Liver (tissue), 3 donors: ENCODE measurements at regions not wholly inside any gene's neighbourhood (a gene's known extent, or its start where the extent isn't known, plus 50 kb on each side); places are given as distances from the start of the nearest gene placed in this dataset.

ENCODE experiments used
- ATF3 ChIP-seq: IDR thresholded peaks from 2 replicates; pipeline ENCODE4 v1.6.1; 2016; ENCODE audit warnings: antibody characterized with exemption
- CTCF ChIP-seq: fragments of 150-350 bp; IDR thresholded peaks from 2 replicates; pipeline ENCODE4 v1.5.1; 2017; ENCODE audit warnings: improper control_type of control experiment, low read depth, low read length; ENCODE audit not compliant: missing input control
- EGR1 ChIP-seq, 2 donors: IDR thresholded peaks; 2 replicates each; pipeline ENCODE4 v1.6.1; 2016 to 2018; ENCODE audit warnings: antibody characterized with exemption in 2 of 2, low read depth in 2 of 2
- GABPA ChIP-seq, 2 donors: IDR thresholded peaks in 1 of 2; conservative IDR thresholded peaks in 1 of 2; 2 replicates each; pipeline ENCODE4 v1.6.1; 2016; ENCODE audit warnings: antibody characterized with exemption in 2 of 2, mild to moderate bottlenecking in 1 of 2, moderate library complexity in 1 of 2
- JUND ChIP-seq, 2 donors: IDR thresholded peaks; 2 replicates each; pipeline ENCODE4 v1.6.1; 2016; ENCODE audit warnings: antibody characterized with exemption in 2 of 2
- MAX ChIP-seq: IDR thresholded peaks from 2 replicates; pipeline ENCODE4 v1.6.1; 2016; ENCODE audit warnings: antibody characterized with exemption
- RAD21 ChIP-seq, 2 donors: IDR thresholded peaks; 2 replicates each; pipeline ENCODE4 v1.6.1; 2016; ENCODE audit warnings: antibody characterized with exemption in 2 of 2, mild to moderate bottlenecking in 2 of 2
- RXRA ChIP-seq, 2 donors: IDR thresholded peaks; 2 replicates each; pipeline ENCODE4 v1.6.1; 2017 to 2018; ENCODE audit warnings: antibody characterized with exemption in 2 of 2, mild to moderate bottlenecking in 1 of 2
- SP1 ChIP-seq: IDR thresholded peaks from 2 replicates; pipeline ENCODE4 v1.6.1; 2018; ENCODE audit warnings: antibody characterized with exemption, mild to moderate bottlenecking
- TAF1 ChIP-seq: conservative IDR thresholded peaks from 2 replicates; pipeline ENCODE4 v1.6.1; 2016; ENCODE audit warnings: antibody characterized with exemption, mild to moderate bottlenecking
- YY1 ChIP-seq: IDR thresholded peaks from 2 replicates; pipeline ENCODE4 v1.6.1; 2016; ENCODE audit warnings: antibody characterized with exemption, mild to moderate bottlenecking
- TF ChIP-seq, protein P1 (sequence below): IDR thresholded peaks from 2 replicates; pipeline ENCODE4 v1.6.1; 2016; ENCODE audit warnings: antibody characterized with exemption, mild to moderate bottlenecking
- donor health status: healthy.
- donor health status: healthy.

- TF ChIP-seq CTCF: no peak
- no peak for TF ChIP-seq YY1
- TF ChIP-seq EGR1 (IDR thresholded peaks at IDR 0.05; ENCODE audit: low read depth in 2 of 2): no peak
- no peak for TF ChIP-seq SP1
- no peak for TF ChIP-seq ATF3
- TF ChIP-seq MAX: no peak
- no peak for TF ChIP-seq GABPA (IDR thresholded peaks at IDR 0.05 in 1 of 2, conservative IDR thresholded peaks at IDR 0.05 in 1 of 2)
- TF ChIP-seq JUND (IDR thresholded peaks at IDR 0.05): no peak
- no peak for TF ChIP-seq RXRA (IDR thresholded peaks at IDR 0.05)
- TF ChIP-seq TAF1: no peak
- TF ChIP-seq, protein P1, sequence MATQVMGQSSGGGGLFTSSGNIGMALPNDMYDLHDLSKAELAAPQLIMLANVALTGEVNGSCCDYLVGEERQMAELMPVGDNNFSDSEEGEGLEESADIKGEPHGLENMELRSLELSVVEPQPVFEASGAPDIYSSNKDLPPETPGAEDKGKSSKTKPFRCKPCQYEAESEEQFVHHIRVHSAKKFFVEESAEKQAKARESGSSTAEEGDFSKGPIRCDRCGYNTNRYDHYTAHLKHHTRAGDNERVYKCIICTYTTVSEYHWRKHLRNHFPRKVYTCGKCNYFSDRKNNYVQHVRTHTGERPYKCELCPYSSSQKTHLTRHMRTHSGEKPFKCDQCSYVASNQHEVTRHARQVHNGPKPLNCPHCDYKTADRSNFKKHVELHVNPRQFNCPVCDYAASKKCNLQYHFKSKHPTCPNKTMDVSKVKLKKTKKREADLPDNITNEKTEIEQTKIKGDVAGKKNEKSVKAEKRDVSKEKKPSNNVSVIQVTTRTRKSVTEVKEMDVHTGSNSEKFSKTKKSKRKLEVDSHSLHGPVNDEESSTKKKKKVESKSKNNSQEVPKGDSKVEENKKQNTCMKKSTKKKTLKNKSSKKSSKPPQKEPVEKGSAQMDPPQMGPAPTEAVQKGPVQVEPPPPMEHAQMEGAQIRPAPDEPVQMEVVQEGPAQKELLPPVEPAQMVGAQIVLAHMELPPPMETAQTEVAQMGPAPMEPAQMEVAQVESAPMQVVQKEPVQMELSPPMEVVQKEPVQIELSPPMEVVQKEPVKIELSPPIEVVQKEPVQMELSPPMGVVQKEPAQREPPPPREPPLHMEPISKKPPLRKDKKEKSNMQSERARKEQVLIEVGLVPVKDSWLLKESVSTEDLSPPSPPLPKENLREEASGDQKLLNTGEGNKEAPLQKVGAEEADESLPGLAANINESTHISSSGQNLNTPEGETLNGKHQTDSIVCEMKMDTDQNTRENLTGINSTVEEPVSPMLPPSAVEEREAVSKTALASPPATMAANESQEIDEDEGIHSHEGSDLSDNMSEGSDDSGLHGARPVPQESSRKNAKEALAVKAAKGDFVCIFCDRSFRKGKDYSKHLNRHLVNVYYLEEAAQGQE: no peak
- TF ChIP-seq RAD21 (IDR thresholded peaks at IDR 0.05): no peak
These were observed 93.9 kb upstream of the AMN1 start for GRCh38 chr12:31822761-31823160.
